ENCODE measurements at regions not wholly inside any gene's neighbourhood (a gene's known extent, or its start where the extent isn't known, plus 50 kb on each side); places are given as distances from the start of the nearest gene placed in this dataset.

- TF ChIP-seq CTCF (optimal IDR thresholded peaks at IDR 0.05 in 1 of 3, IDR thresholded peaks at IDR 0.05 in 1 of 3, conservative IDR thresholded peaks at IDR 0.05 in 1 of 3; ENCODE audit: extremely low read depth in 1 of 3, insufficient read depth in 2 of 3, low read length in 3 of 3) (no peak), EZH2 (IDR thresholded peaks at IDR 0.05; ENCODE audit: low read length) (no peak)
These were observed 118.0 kb downstream of the MIAT start for GRCh38 chr22:26775394-26775793.

Data from keratinocyte (primary cell).